Activated CD4-positive, alpha-beta T cell treated with anti-CD3 and anti-CD28 coated beads, Interleukin-2, amount 50 U/mL, for 48 hours (primary cell): ENCODE measurements at regions not wholly inside any gene's neighbourhood (a gene's known extent, or its start where the extent isn't known, plus 50 kb on each side); places are given as distances from the start of the nearest gene placed in this dataset.
A peak's percentile ranks its signal among the peaks of the same experiment; 100 is the strongest.

ENCODE experiments used
- DNase-seq, 2 experiments: peaks; one replicate each; pipeline ENCODE4 v3.0.0-alpha.2; 2020

- DNase-seq = no peak
Measured at GRCh38 chr3:182668974-182669373, 124.3 kb upstream of the ATP11B start.

DNA sequence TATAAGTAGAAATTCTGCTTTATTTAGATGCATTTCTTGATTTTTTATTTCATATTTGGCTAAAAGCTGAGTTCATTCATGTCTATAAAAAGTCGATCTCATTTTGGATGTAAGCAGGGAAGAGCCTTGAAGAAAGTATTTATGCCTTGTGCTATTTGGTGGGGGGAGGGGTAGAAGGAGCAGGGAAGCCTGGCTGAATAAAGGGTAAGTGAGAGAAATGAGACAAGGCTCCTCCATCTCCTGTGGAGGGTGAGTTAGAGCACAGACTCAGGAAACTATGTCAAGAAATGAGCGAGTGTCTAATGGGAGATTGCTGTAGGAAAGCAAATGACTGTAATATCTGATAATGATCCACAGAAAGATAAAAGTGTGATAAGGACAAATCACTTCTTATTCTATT lies 121.8 kb upstream of the ATP11B start:
- no peak for DNase-seq

- DNase-seq = no peak
Measured at GRCh38 chr3:182671942-182672341, 121.4 kb upstream of the ATP11B start.

- DNase-seq = no peak
Measured at GRCh38 chr3:182673336-182673735, 120.0 kb upstream of the ATP11B start.

GRCh38 chr3:182682263-182683241 lies 110.8 kb upstream of the ATP11B start:
- peak; percentile 57 to 66 for DNase-seq

DNA sequence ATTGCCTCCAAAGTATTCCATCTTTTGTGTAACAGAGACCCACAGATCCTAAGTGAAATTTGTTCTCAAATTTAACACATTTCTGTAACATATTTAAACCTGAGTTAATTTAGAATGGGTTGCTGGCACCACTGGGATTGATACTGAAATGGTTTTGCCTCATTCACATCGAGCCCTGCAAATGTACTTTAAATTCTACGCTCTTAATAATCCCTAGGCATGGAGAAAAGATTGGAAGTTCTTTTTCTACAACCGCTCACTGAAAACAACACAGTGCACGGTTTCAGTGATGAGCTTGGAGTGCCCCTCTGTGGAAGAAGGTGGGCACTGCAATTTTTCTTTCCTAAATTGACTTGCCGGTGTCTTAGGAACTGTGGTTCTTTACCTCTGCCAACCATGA lies 109.9 kb upstream of the ATP11B start:
- DNase-seq = peak; percentile 65 to 72

- no peak for DNase-seq
Measured at GRCh38 chr3:182683858-182684257, 109.4 kb upstream of the ATP11B start.

- no peak for DNase-seq
Measured at GRCh38 chr3:182686033-182686886, 107.0 kb upstream of the ATP11B start.

DNA sequence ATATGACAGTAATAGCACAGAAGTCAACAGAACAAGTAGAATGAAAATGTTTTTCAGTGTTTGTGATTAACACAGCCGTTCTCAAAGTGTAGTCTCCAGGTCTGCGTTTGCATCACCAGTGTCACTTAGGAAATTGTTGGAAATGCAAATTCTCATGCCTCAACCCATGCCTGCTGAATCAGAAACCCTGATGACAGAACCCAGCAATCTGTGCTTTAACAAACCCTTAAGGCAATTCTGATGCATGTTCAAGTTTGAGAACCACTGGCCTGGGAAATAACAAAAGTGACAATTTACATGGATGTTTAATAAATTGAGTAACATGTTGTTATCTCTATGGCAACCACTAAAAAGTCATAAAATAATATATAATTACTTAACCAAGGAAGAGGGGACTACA lies 103.1 kb upstream of the ATP11B start:
- no peak for DNase-seq

DNA sequence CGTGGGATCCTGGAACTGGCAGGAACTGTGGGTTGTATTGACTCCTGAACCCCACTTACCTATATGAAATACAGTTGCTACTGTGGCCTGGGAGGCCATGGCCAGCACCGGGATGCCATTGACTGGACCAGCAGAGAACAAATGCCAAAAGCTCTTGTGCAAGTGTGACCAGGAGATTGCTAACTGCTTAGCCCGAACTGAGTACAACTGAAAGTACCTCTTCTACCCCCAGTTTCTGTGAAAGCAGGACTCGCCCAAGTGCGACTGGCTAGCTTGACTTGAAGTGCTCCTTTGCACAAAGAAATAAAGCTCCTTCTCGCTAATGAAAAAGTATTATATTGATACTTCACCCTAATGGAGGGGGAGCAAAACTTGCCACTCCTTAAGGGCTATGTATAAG lies 101.3 kb upstream of the ATP11B start:
- DNase-seq = no peak

DNA sequence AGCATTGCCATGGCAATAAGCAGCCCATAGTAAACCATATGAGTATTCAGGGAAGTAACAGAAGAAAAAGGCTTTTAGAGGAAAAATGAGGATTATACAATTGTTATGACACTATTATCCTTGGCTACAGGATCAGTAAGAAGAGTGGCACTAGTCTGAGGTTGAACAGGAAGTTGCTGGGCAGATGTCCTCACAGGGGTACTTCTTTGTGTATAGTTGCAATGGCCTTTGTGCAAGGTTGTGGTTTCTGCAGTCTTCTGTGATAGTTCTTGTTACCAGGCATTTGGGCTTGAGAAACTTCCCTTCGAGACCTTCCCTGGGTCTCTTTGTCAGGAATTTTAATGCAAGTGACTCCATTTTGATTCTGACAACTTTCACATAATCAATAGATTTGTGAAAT lies 100.6 kb upstream of the ATP11B start:
- no peak for DNase-seq

- no peak for DNase-seq
Measured at GRCh38 chr3:182693723-182694122, 99.6 kb upstream of the ATP11B start.

DNA sequence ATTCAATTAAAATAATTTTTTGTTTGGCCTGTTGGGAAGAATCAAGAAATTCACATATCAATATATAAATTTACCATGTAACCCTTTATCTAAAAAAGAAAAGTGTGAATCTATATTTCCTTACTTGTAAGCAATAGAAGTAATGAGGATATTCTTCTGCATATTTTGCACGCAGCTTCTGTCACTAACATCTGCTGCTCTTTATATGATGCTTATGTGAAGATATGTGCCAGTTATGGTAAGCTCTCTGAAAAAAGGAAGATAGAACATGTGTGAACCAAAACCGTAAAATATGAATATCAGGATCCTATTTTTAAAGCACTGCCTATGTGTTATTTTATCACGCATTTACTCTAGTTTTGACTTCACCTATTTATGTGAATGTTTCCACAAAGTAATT lies 96.4 kb upstream of the ATP11B start:
- DNase-seq = no peak

DNA sequence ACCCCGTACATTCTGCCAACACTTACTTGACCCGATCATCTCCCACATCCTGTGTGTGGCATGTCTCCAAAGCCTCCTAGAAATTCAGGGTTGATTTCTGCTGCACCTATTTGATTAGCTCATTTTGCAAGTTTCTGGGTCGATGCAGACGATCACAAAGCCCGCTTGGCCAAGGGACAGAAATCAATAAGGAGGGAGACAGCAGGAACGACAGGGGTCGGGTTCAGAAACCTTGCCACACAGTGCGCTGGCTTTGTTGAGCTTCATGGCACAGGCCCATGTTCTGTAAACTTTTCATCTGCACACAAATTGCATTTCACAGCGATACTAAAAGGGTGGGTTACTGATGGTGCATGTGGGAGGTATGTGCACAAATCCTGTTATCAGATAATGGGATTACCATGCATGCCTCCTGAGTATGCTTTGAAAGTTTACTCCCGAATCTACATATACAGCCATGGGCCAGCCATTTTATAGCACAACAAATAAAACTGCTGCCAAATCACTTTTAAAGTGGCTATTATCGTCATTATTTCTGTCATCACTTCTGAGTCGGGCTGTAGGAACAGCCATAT lies 95.9 kb upstream of the ATP11B start:
- DNase-seq = no peak

DNA sequence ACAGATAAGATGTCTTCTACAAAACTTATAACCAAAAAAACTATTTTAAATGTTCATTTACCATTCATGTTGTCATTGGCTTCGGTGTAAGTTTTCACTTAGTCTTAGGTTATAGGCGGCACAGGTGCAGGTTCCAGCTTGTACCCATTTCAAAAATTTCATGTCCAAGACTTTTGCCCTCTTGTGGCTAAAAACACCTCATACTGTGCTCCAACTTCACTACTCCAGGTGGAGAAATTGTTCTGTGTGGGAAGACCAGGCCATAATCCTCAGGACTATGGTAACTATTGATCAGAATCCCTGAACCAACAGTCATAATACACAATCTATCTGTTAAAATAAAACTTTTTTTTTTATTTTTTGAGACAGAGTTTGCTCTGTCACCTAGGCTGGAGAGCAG lies 95.2 kb upstream of the ATP11B start:
- no peak for DNase-seq

DNA sequence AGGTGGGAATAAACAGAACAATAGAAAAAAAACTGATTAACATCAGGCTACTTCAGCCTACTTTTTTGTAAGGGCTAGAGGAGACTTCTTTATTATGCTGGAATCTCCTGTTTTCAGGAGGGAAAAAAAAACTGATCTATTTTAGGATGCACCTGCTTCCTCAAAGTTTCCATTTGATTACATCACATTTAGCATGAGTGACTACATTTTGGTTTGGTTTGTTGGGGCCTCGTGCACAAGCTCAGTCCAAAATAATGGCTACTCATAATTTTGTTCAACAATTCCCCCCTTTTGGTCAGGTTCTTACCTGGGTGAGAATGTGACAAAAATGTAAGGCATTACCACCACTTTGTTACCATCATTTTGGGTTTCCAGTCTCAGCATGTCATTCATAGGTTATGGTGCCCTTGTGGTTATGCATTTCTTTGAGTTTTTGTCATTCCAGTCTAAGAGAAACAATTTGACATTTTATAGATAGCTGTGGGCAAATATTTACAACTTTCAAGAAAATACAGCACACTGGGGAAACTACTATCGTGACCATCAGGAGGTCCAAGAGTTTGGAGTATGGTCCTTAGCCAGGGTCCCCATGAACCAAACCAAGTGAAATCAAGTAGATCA lies 93.6 kb upstream of the ATP11B start:
- no peak for DNase-seq

- no peak for DNase-seq
Measured at GRCh38 chr3:182702216-182702615, 91.1 kb upstream of the ATP11B start.

DNA sequence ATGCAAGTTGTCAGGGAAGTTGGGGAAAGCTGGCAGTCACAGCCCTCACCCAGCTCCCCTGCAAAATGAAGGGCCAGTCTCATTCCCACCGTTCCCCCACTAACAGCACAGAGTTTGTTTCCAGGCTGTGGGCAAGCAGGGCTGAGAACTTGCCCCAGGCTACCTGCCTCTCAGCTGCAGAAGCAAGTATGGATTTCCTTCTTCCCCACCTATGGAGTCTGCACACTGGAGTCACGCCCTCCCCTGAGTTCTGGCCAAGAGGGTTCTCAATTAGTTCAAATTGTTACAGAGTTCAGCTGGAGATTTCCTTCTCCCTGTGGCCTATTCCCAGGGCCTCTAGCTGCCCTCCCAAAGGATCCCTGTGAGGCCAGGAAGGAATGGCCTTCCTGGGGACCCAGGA lies 90.1 kb upstream of the ATP11B start:
- no peak for DNase-seq

- DNase-seq = no peak
Measured at GRCh38 chr3:182704926-182705325, 88.4 kb upstream of the ATP11B start.

- DNase-seq = no peak
Measured at GRCh38 chr3:182708810-182709209, 84.5 kb upstream of the ATP11B start.

DNA sequence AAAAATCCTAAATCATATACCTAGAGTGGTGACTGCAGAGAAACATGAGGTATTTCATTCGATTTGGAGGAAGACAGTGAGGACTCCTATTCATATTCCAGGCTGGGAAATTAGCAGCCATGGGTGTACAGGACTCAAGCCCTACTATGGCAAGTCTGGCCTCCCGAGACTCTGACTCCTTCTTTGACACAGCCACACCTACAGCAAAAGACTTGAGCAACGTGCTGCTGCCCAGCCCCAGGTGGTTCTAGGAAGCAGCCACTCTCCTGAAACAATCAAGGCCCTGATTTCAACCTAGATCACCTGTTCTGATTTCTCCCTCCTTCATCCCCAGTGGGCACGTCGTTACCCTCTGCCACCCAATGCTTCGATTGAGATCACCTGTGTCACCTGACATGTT lies 84.0 kb upstream of the ATP11B start:
- DNase-seq = no peak

DNA sequence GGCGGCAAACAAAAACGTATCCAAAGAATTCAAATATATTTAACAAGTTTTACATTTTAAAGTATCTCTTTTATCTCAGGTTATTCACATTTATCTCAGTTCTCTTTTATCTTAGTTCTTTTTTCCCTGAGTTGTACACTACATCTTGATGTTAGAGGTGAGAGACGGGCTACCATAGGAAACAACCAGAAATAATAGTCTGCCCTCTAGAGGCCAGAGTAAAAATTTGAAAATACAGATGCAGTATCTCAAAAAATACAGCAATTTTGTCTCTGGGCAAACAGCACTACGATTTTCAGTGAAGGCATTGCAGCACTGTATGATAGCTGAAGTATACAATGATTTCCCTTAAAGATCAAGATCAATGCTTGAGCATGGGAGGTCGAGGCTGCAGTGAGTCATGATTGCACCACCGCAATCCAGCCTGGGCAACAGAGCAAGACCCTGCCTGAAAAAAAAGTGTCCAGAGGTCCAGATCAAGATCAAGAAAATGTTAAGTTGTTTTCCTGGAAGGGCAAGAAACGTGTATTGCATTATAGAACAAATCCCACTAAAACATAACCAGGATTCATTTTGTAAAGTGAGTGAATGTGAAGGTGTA lies 82.6 kb upstream of the ATP11B start:
- no peak for DNase-seq

- no peak for DNase-seq
Measured at GRCh38 chr3:182711261-182711683, 82.0 kb upstream of the ATP11B start.
